ENCODE measurements at regions not wholly inside any gene's neighbourhood (a gene's known extent, or its start where the extent isn't known, plus 50 kb on each side); places are given as distances from the start of the nearest gene placed in this dataset.
"Not testable (repeated sequence)": the region's sequence is repeated elsewhere in the genome, so short reads cannot be mapped to it uniquely, and the experiment has no call there.

DNA sequence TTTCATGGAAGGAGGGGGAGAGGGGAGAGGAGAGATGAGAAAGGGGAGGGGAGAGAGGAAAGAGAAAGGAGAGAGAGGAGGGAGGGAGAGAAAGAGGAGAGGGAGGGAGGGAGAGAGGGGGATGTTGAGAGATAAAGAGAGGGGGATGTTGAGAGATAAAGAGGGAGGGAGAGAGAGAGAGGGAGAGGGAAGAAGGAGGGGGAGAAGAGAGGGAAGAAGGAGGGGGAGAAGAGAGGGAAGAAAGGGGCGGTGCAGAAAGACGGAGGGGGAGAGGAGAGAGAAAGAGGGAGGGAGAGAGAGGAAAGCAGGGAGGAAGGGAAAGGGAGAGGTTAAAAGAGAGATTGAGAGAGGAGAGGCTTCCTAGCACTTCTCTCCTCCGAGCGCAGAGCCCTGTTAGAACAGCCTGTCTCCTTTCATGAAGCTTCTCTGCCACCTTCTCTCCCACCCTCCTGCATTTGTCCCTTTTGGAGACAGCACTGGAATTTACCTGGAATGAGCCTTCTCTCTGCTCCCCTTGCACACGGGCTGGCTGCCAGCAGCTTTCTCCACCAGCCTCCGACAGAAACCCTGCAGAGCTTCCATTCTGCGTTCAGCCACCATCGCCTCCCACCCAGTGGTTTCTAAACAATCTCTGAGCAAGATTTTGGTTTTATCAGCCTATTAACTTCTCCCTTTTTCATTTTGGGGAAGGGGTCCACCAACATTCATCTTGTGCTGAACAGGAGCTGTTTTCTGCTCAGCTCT is 74.0 kb upstream of the CARD11 start:
- TF ChIP-seq, protein P1, sequence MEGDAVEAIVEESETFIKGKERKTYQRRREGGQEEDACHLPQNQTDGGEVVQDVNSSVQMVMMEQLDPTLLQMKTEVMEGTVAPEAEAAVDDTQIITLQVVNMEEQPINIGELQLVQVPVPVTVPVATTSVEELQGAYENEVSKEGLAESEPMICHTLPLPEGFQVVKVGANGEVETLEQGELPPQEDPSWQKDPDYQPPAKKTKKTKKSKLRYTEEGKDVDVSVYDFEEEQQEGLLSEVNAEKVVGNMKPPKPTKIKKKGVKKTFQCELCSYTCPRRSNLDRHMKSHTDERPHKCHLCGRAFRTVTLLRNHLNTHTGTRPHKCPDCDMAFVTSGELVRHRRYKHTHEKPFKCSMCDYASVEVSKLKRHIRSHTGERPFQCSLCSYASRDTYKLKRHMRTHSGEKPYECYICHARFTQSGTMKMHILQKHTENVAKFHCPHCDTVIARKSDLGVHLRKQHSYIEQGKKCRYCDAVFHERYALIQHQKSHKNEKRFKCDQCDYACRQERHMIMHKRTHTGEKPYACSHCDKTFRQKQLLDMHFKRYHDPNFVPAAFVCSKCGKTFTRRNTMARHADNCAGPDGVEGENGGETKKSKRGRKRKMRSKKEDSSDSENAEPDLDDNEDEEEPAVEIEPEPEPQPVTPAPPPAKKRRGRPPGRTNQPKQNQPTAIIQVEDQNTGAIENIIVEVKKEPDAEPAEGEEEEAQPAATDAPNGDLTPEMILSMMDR (IDR thresholded peaks at IDR 0.05; ENCODE audit: low read depth, low read length) = no peak
- H3K4me3 ChIP-seq (replicated peaks in 1 of 2; ENCODE audit: low read depth in 2 of 2, low read length in 2 of 2) = no peak overlapping the region
- no peak for DNase-seq (ENCODE audit: low read depth in 2 of 2)

DNA sequence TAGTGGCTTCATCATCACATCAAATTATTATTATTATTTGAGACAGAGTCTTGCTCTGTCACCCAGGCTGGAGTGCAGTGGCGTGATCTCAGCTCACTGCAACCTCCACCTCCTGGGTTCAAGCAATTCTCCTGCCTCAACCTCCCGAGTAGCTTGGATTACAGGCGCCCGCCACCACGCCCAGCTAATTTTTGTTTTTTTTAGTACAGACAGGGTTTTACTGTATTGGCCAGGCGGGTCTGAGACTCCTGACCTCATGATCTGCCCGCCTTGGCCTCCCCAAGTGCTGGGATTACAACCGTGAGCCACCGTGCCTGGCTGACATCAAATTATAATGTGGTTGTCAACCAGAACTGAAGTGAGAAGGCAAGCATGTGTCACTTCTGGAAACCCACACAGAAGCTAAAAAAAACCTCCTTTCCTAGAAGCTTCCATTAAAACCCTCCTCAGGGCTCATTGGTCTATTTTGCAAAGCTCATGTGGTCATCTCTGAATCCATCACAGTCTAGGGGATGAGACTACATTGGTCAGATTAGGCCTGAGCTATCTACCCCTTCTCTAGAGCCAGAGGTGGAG is 75.8 kb upstream of the CARD11 start:
- not testable (repeated sequence) for H3K4me3 ChIP-seq (replicated peaks in 1 of 2; ENCODE audit: low read depth in 2 of 2, low read length in 2 of 2); DNase-seq (ENCODE audit: low read depth in 2 of 2)

DNA sequence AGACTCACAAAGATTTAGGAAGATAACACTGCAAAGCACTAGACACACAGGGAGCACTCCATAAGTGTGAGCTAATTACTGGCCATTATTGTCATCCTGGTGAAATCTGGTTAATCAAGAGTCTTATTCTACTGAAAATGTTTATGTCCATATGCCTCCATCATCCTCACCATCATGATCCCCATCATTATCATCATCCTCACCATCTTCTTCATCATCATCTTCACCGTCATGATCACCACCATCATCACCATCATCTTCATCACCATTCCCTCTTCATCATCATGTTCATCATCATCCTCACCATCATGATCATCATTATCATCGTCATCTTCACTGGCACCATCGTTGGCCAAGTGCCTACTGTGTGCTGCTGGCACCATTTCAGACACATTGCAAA is 76.3 kb upstream of the CARD11 start:
- no peak for DNase-seq (ENCODE audit: low read depth in 2 of 2)
- TF ChIP-seq, protein P1 (IDR thresholded peaks at IDR 0.05; ENCODE audit: low read depth, low read length) = no peak
- no peak overlapping the region for H3K4me3 ChIP-seq (replicated peaks in 1 of 2; ENCODE audit: low read depth in 2 of 2, low read length in 2 of 2)

DNA sequence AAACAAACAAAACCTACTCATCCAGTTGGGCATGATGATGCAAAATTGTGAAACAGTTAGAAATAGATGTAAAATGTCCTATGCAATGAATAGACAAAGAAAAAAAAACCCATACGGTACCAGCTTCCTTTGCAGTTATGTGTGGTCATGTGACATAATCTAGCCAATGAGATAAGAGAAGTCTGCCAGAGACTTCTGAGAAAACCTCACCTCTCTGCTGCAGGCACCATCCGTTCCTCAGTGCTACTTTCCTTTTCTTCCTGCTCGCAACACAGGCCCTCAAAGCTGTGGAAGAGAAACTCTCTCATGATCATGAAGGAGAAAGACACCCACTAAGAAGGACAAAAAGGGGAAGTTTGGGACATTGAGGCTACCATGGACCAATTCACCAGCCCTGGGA is 76.8 kb upstream of the CARD11 start:
- H3K4me3 ChIP-seq (replicated peaks in 1 of 2; ENCODE audit: low read depth in 2 of 2, low read length in 2 of 2) = no peak overlapping the region
- TF ChIP-seq, protein P1 (IDR thresholded peaks at IDR 0.05; ENCODE audit: low read depth, low read length) = no peak
- no peak for DNase-seq (ENCODE audit: low read depth in 2 of 2)

DNA sequence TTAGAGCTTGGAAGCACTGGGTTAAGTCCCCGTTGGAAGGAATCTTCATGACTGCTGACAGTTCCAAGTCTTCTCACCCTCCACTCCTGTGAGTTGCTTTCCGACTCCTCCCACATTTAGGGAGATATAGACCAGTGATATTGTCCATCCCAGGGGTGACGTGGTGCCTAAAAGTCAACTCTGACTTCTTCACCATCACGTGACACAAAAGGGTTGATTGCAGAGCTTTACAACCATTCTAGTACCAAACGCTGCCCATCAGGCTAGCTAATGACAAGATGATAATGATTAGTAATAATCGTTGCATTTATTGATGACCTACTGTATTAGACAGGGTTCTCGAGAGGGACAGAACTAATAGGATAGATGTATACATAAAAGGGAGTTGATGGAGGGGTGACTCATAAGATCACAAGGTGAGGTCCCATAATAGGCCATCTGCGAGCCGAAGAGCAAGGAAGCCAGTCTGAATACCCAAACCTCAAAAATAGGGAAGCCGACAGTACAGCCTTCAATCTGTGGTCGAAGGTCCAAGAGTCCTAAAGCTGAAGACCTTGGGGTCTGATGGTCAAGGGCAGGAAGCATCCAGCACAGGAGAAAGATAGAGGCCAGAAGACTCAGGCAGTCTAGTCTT is 85.3 kb upstream of the CARD11 start:
- TF ChIP-seq, protein P1 (IDR thresholded peaks at IDR 0.05; ENCODE audit: low read depth, low read length) = no peak
- no peak for DNase-seq (ENCODE audit: low read depth in 2 of 2)
- H3K4me3 ChIP-seq (replicated peaks in 1 of 2; ENCODE audit: low read depth in 2 of 2, low read length in 2 of 2) = no peak overlapping the region

DNA sequence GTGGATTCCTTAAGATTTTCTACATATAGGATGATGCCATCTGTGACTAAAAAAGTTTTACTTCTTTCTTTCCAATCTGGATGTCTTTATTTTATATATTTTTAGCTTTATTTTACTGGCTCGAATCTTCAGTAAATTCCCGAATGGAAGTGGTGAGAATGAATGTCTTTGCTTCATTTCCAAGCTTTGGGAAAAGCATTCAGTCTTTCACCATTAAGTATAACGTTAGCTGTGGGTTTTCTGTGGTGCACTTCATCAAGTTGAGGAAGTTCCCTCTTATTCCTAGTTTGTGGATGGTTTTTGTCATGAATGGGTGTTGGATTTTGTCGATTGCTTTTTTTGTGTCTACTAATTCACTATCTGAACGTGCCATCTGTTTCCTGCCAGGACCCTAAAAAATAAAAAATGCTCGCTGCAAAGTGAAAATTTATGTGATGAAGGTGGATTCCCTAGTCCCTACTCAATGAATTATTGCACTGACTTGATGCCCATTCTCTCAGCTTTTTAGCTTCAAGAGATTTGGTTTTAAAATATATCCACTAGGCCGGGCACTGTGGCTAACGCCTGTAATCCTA is 90.2 kb upstream of the CARD11 start:
- DNase-seq (ENCODE audit: low read depth in 2 of 2) = no peak
- TF ChIP-seq, protein P1 (IDR thresholded peaks at IDR 0.05; ENCODE audit: low read depth, low read length) = no peak
- H3K4me3 ChIP-seq (replicated peaks in 1 of 2; ENCODE audit: low read depth in 2 of 2, low read length in 2 of 2) = no peak overlapping the region

DNA sequence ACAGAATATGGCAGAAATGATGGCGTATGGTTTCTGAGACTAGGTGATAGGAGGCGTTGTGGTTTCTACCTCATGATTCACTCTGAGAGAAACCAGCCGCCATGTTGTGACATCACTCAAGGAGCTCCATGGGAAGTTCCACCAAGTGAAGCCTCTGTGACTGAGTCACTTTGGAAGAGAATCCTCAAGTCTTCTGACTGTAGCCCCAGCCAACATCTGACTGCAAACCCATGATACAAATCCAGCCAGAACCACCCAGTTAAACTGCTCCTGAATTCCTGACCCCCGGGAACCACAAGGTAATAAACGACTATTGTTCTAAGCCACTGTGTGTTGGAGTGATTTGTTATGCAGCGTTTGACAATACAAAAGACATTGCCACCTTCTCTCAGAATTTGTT is 91.1 kb upstream of the CARD11 start:
- TF ChIP-seq, protein P1 (IDR thresholded peaks at IDR 0.05; ENCODE audit: low read depth, low read length) = no peak
- no peak overlapping the region for H3K4me3 ChIP-seq (replicated peaks in 1 of 2; ENCODE audit: low read depth in 2 of 2, low read length in 2 of 2)
- DNase-seq (ENCODE audit: low read depth in 2 of 2) = no peak

Data from cardiac fibroblast (primary cell).